HepG2 (cell line): ENCODE measurements at regions not wholly inside any gene's neighbourhood (a gene's known extent, or its start where the extent isn't known, plus 50 kb on each side); places are given as distances from the start of the nearest gene placed in this dataset.

Experiments used
- ATAC-seq: fragments of 200-7000 bp; cut with Tn5 transposase; 3 replicates; pipeline ENCODE4 v1.9.1; 2020; ENCODE audit warnings: mild to moderate bottlenecking, moderate library complexity
- BruUV-seq: library from RNA; stranded (reverse); fragments of 400-500 nt; replicated peaks from 2 replicates; lab custom pipeline; 2021; lab: Mats Ljungman, UMichigan
- CTCF ChIA-PET: fragments of 300-600 bp; formaldehyde crosslinking; extraction: SDS; loops from one replicate; lab custom pipeline; 2021; ENCODE audit warnings: low total read pairs, inconsistent platforms, low intra/inter-chr PET ratio; lab: Yijun Ruan, JAX
- POLR2A ChIA-PET: fragments of 350-600 bp; sonication (Branson Sonifier 250); formaldehyde crosslinking; loops from one replicate; lab custom pipeline; 2020; ENCODE audit warnings: antibody characterized with exemption, inconsistent platforms; lab: Yijun Ruan, JAX
- DNase-seq: peaks from one replicate; pipeline ENCODE4 v3.0.0-alpha.2; 2015; ENCODE audit warnings: low spot score
- FAIRE-seq: peaks from 3 replicates; lab custom pipeline; 2011; peaks lifted over from hg19 to GRCh38; lab: Jason Lieb, UNC
- H2AFZ ChIP-seq: one replicate; pipeline ENCODE4 v1.6.1; 2011; ENCODE audit warnings: low read length, inconsistent platforms
- H3K27ac ChIP-seq: fragments of 300-600 bp; 3 replicates; pipeline ENCODE4 v1.8.0; 2011; ENCODE audit warnings: mixed run types, mild to moderate bottlenecking, mixed read lengths, low read length, inconsistent platforms; ENCODE audit not compliant: insufficient read depth; ENCODE audit errors: extremely low read length
- H3K27me3 ChIP-seq, 2 experiments: fragments of 200-600 bp in 1 of 2; 2 replicates in 1 of 2; 3 replicates in 1 of 2; pipeline versions ENCODE4 v1.6.0 to v1.8.0; 2011; ENCODE audit warnings: low read length in 2 of 2, mild to moderate bottlenecking in 2 of 2, moderate library complexity in 2 of 2, inconsistent platforms in 1 of 2; ENCODE audit not compliant: insufficient read depth in 2 of 2, control insufficient read depth in 1 of 2
- H3K36me3 ChIP-seq, 2 experiments: fragments of 200-600 bp in 1 of 2; replicated peaks in 1 of 2; 2 replicates in 1 of 2; 3 replicates in 1 of 2; pipeline versions ENCODE4 v1.5.1 to v1.8.0; 2011; ENCODE audit warnings: low read length in 2 of 2, inconsistent platforms in 1 of 2; ENCODE audit not compliant: insufficient read depth in 2 of 2, control insufficient read depth in 1 of 2
- H3K4me1 ChIP-seq: 2 replicates; pipeline ENCODE4 v1.5.1; 2012; ENCODE audit warnings: low read length, inconsistent platforms; ENCODE audit not compliant: insufficient read depth
- H3K4me2 ChIP-seq: 2 replicates; pipeline ENCODE4 v1.6.0; 2011; ENCODE audit warnings: low read depth, low read length, inconsistent platforms
- H3K4me3 ChIP-seq, 3 experiments: fragments of 200-600 bp in 1 of 3; sonication (generic), shearing (Covaris generic) in 1 of 3; replicated peaks in 1 of 3; 2 replicates each; pipeline ENCODE4 v1.5.1; 2011 to 2016; ENCODE audit warnings: low read length in 3 of 3, inconsistent platforms in 2 of 3, low read depth in 2 of 3, mild to moderate bottlenecking in 2 of 3, control low read depth in 1 of 3, mixed read lengths in 1 of 3; ENCODE audit not compliant: insufficient read depth in 1 of 3
- H3K79me2 ChIP-seq: one replicate; pipeline ENCODE4 v1.6.1; 2011; ENCODE audit warnings: low read length, inconsistent platforms; ENCODE audit not compliant: insufficient read depth
- H3K9ac ChIP-seq: 2 replicates; pipeline ENCODE4 v1.6.0; 2011; ENCODE audit warnings: mild to moderate bottlenecking, low read depth, low read length, inconsistent platforms; ENCODE audit not compliant: insufficient read depth
- H3K9me3 ChIP-seq: 2 replicates; pipeline ENCODE4 v1.5.1; 2012; ENCODE audit warnings: mild to moderate bottlenecking, low read length
- H4K20me1 ChIP-seq: 2 replicates; pipeline ENCODE4 v1.6.0; 2011; ENCODE audit warnings: inconsistent platforms, mild to moderate bottlenecking, low read length, moderate library complexity; ENCODE audit not compliant: insufficient read depth
- CBX1 ChIP-seq: IDR thresholded peaks from one replicate; pipeline ENCODE4 v1.6.1; 2016; ENCODE audit warnings: antibody characterized with exemption, low read depth
- EED ChIP-seq: sonication (generic); formaldehyde crosslinking; IDR thresholded peaks from 2 replicates; pipeline ENCODE4 v1.5.0; 2020; ENCODE audit warnings: mild to moderate bottlenecking, missing genetic modification reagents
- ETV6 ChIP-seq: sonication (generic); formaldehyde crosslinking; conservative IDR thresholded peaks from 2 replicates; pipeline ENCODE4 v1.4.0; 2020; ENCODE audit warnings: missing genetic modification reagents
- IKZF1 ChIP-seq: fragments of 450-650 bp; IDR thresholded peaks from 2 replicates; pipeline ENCODE4 v1.7.1; 2016
- IKZF4 ChIP-seq: sonication (generic); formaldehyde crosslinking; IDR thresholded peaks from 2 replicates; pipeline ENCODE4 v1.5.1; 2020; ENCODE audit warnings: borderline replicate concordance, mild to moderate bottlenecking, low read depth, missing genetic modification reagents; ENCODE audit errors: not compliant biosample characterization
- PHB2 ChIP-seq: fragments of 450-650 bp; IDR thresholded peaks from 2 replicates; pipeline ENCODE4 v1.6.1; 2018; ENCODE audit not compliant: partially characterized antibody
- SATB2 ChIP-seq: sonication (generic); formaldehyde crosslinking; IDR thresholded peaks from 2 replicates; pipeline ENCODE4 v1.5.0; 2020; ENCODE audit warnings: missing genetic modification reagents
- SIN3B ChIP-seq: fragments of 150-350 bp; IDR thresholded peaks from 2 replicates; pipeline ENCODE4 v1.6.1; 2014; ENCODE audit warnings: low read length
- SOX13 ChIP-seq, 3 experiments: fragments of 450-650 bp in 1 of 3; sonication (generic) in 1 of 3; formaldehyde crosslinking in 1 of 3; IDR thresholded peaks in 2 of 3; conservative IDR thresholded peaks in 1 of 3; 2 replicates each; pipeline versions ENCODE4 v1.5.0 to v1.6.1; 2016 to 2020; ENCODE audit warnings: antibody characterized with exemption in 1 of 3, mild to moderate bottlenecking in 1 of 3, missing compliant biosample characterization in 1 of 3, missing genetic modification reagents in 1 of 3, moderate library complexity in 1 of 3
- TEAD3 ChIP-seq: optimal IDR thresholded peaks from 2 replicates; pipeline ENCODE3; 2016; ENCODE audit warnings: borderline replicate concordance
- U2AF1 ChIP-seq: fragments of 200-400 bp; formaldehyde crosslinking; optimal IDR thresholded peaks from 2 replicates; pipeline ENCODE3; 2017; ENCODE audit warnings: mild to moderate bottlenecking, low read depth, low read length
- ZC3H13 ChIP-seq: sonication (generic); formaldehyde crosslinking; IDR thresholded peaks from 2 replicates; pipeline ENCODE4 v1.8.1; 2023; ENCODE audit warnings: mild to moderate bottlenecking, missing genetic modification reagents, moderate library complexity
- ZNF333 ChIP-seq: sonication (generic); formaldehyde crosslinking; IDR thresholded peaks from 2 replicates; pipeline ENCODE4 v1.4.0; 2020; ENCODE audit warnings: mild to moderate bottlenecking, missing genetic modification reagents, borderline replicate concordance
- ZNF446 ChIP-seq: sonication (generic); formaldehyde crosslinking; IDR thresholded peaks from 2 replicates; pipeline ENCODE4 v1.5.0; 2020; ENCODE audit warnings: mild to moderate bottlenecking, missing genetic modification reagents
- WGBS: methylation state at CpG from one replicate; pipeline ENCODE4 v1.1.6; 2017; ENCODE audit warnings: low lambda C conversion rate; 5-methylcytosine and 5-hydroxymethylcytosine counted together
- in situ Hi-C: cut with HindIII; loops from 2 replicates; pipeline ENCODE4 v1.10.0; 2017; ENCODE audit warnings: low pct_unique_long_range_greater_than_20kb; ENCODE audit not compliant: extremely low pct_ligation_motif_present
- intact Hi-C: fragments of 100-400 bp; cut with micrococcal nuclease; formaldehyde crosslinking; loops from one replicate; pipeline ENCODE4 v1.10.0; 2022; ENCODE audit not compliant: unreplicated experiment
- TF ChIP-seq, protein P1 (sequence below): fragments of 450-650 bp; IDR thresholded peaks from 2 replicates; pipeline ENCODE4 v1.6.1; 2017; ENCODE audit warnings: mild to moderate bottlenecking

DNA sequence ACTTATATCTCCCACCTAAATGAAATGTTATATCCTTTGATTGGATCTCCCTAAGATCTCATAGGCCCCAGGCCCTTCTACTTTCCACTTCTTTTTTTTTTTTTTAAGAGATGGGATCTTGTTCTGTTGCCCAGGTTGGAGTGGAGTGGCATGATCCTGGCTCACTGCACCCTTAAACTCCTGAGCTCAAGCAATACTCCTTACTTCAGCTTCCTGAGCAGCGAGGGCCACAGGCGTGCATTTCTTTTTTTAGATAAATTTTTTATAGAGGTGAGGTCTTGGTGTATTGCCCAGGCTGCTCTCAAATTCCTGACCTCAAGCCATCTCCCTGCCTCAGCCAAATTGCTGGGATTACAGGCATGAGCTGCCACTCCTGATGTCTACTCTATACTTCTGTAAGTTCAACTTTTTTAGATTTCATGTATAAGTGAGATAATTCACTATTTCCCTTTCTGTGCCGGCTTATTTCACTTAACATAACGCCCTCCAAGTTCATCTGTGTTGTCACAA is 987.5 kb upstream of the NCAM2 start:
- POLR2A ChIA-PET, result no interaction called here
- Histone ChIP-seq H3K36me3 (no peaks in the 10 kb centered on the region), H3K4me1 (no peaks in the 10 kb centered on the region), H3K9ac (no peak overlapping the region), H3K4me3 (no peak overlapping the region), H3K27me3 (no peaks in the 10 kb centered on the region), H3K79me2 (no peaks in the 10 kb centered on the region), H4K20me1 (no peaks in the 10 kb centered on the region), H2AFZ (no peak overlapping the region), H3K9me3 (peaks cover 70% of the 10 kb centered on the region), H3K27ac (no peak overlapping the region), H3K4me2 (no peak overlapping the region)
- TF ChIP-seq SIN3B (no peak), SATB2 (no peak), EED (CRISPR knock-in tag) (no peak), CBX1 (no peak), IKZF4 (CRISPR knock-in tag) (no peak), U2AF1 (no peak)
- intact Hi-C loops (no loop called here), in situ Hi-C loops (no loop called here)
- ATAC-seq (no peak), FAIRE-seq (no peak), DNase-seq (no peak)
- 0% methylated on average over 4 of the region's 4 CpGs for WGBS
- no TSS peak for BruUV-seq
- CTCF ChIA-PET, result no interaction called here

DNA sequence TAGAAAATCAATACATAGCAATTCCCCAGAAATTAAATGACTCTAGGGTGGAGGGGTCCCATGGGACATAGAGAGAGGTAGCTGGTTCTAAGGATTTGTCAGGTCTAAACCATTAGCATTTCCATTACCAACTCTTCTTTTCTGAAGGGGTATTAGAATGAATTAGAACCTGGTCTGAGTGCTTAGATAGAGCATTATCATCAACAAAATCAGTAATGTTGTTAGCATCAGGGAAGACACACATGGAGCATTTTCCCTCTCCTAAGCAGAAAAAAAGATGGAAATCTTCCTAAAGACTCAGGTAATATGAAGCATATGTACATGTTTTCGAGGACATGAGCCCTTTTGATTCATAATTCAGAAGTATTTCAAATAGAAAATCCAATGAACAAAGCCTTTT is 984.4 kb upstream of the NCAM2 start:
- no peak overlapping the region for H3K4me3 ChIP-seq
- H3K36me3 ChIP-seq, result no peaks in the 10 kb centered on the region
- H3K27ac ChIP-seq, result no peak overlapping the region
- H3K4me2 ChIP-seq, result no peak overlapping the region
- BruUV-seq, result no TSS peak
- no peaks in the 10 kb centered on the region for H4K20me1 ChIP-seq
- intact Hi-C loops (no loop called here), in situ Hi-C loops (no loop called here)
- ChIA-PET POLR2A (no interaction called here), CTCF (no interaction called here)
- FAIRE-seq (no peak), ATAC-seq (no peak), DNase-seq (no peak)
- no peak overlapping the region for H3K9ac ChIP-seq
- H3K9me3 ChIP-seq, result peaks cover 83% of the 10 kb centered on the region
- H3K79me2 ChIP-seq, result no peaks in the 10 kb centered on the region
- H2AFZ ChIP-seq, result no peak overlapping the region
- no peaks in the 10 kb centered on the region for H3K4me1 ChIP-seq
- no peaks in the 10 kb centered on the region for H3K27me3 ChIP-seq
- TF ChIP-seq ETV6 (CRISPR knock-in tag), result no peak
- TF ChIP-seq ZNF333 (CRISPR knock-in tag), result no peak
- no peak for TF ChIP-seq ZC3H13 (CRISPR knock-in tag)
- no peak for TF ChIP-seq ZNF446 (CRISPR knock-in tag)
- no peak for TF ChIP-seq PHB2
- no peak for TF ChIP-seq IKZF1
- no peak for TF ChIP-seq TEAD3 (CRISPR knock-in tag)
- TF ChIP-seq SOX13 (IDR thresholded peaks at IDR 0.05), result no peak
- TF ChIP-seq SOX13 (CRISPR knock-in tag; conservative IDR thresholded peaks at IDR 0.05 in 1 of 2, IDR thresholded peaks at IDR 0.05 in 1 of 2), result no peak
- TF ChIP-seq, protein P1, sequence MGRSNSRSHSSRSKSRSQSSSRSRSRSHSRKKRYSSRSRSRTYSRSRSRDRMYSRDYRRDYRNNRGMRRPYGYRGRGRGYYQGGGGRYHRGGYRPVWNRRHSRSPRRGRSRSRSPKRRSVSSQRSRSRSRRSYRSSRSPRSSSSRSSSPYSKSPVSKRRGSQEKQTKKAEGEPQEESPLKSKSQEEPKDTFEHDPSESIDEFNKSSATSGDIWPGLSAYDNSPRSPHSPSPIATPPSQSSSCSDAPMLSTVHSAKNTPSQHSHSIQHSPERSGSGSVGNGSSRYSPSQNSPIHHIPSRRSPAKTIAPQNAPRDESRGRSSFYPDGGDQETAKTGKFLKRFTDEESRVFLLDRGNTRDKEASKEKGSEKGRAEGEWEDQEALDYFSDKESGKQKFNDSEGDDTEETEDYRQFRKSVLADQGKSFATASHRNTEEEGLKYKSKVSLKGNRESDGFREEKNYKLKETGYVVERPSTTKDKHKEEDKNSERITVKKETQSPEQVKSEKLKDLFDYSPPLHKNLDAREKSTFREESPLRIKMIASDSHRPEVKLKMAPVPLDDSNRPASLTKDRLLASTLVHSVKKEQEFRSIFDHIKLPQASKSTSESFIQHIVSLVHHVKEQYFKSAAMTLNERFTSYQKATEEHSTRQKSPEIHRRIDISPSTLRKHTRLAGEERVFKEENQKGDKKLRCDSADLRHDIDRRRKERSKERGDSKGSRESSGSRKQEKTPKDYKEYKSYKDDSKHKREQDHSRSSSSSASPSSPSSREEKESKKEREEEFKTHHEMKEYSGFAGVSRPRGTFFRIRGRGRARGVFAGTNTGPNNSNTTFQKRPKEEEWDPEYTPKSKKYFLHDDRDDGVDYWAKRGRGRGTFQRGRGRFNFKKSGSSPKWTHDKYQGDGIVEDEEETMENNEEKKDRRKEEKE, result no peak
- WGBS, result 0% methylated on average over 1 of the region's 1 CpG
